ENCODE measurements at regions not wholly inside any gene's neighbourhood (a gene's known extent, or its start where the extent isn't known, plus 50 kb on each side); places are given as distances from the start of the nearest gene placed in this dataset.

GRCh38 chr9:11755951-11756350 lies 937.2 kb upstream of the TYRP1 start:
- no peak for TF ChIP-seq CTCF (IDR thresholded peaks at IDR 0.05; ENCODE audit: low read depth, low read length)
- no peaks in the 10 kb centered on the region for H3K9me3 ChIP-seq (ENCODE audit: low read depth)

GRCh38 chr9:11757408-11757807 lies 935.8 kb upstream of the TYRP1 start:
- Histone ChIP-seq H3K36me3 (no peaks in the 10 kb centered on the region), H3K4me3 (no peak overlapping the region), H3K9me3 (ENCODE audit: low read depth) (no peaks in the 10 kb centered on the region), H3K27me3 (no peaks in the 10 kb centered on the region), H3K27ac (no peak overlapping the region), H3K4me1 (ENCODE audit: low read depth) (no peaks in the 10 kb centered on the region)
- no peak for TF ChIP-seq CTCF (IDR thresholded peaks at IDR 0.05; ENCODE audit: low read depth, low read length)
- no peak for DNase-seq (ENCODE audit: low read depth in 1 of 2, low spot score in 1 of 2)

More at GRCh38 chr9:11755951-11756350, 937.2 kb upstream of the TYRP1 start:
- Histone ChIP-seq H3K4me1 (ENCODE audit: low read depth) (no peaks in the 10 kb centered on the region), H3K27ac (no peak overlapping the region), H3K36me3 (no peaks in the 10 kb centered on the region), H3K4me3 (no peak overlapping the region), H3K27me3 (no peaks in the 10 kb centered on the region)
- no peak for DNase-seq (ENCODE audit: low read depth in 1 of 2, low spot score in 1 of 2)

- Histone ChIP-seq H3K9me3 (ENCODE audit: low read depth) (no peaks in the 10 kb centered on the region), H3K27ac (no peak overlapping the region), H3K36me3 (no peaks in the 10 kb centered on the region), H3K27me3 (no peaks in the 10 kb centered on the region), H3K4me1 (ENCODE audit: low read depth) (no peaks in the 10 kb centered on the region), H3K4me3 (no peak overlapping the region)
- no peak for DNase-seq (ENCODE audit: low read depth in 1 of 2, low spot score in 1 of 2)
- no peak for TF ChIP-seq CTCF (IDR thresholded peaks at IDR 0.05; ENCODE audit: low read depth, low read length)
Observed at GRCh38 chr9:11758016-11758415, 935.2 kb upstream of the TYRP1 start.

- no peak overlapping the region for H3K27ac ChIP-seq
- no peaks in the 10 kb centered on the region for H3K4me1 ChIP-seq (ENCODE audit: low read depth)
- no peak for TF ChIP-seq CTCF (IDR thresholded peaks at IDR 0.05; ENCODE audit: low read depth, low read length)
- no peaks in the 10 kb centered on the region for H3K9me3 ChIP-seq (ENCODE audit: low read depth)
- H3K36me3 ChIP-seq, result no peaks in the 10 kb centered on the region
- no peak overlapping the region for H3K4me3 ChIP-seq
- no peak for DNase-seq (ENCODE audit: low read depth in 1 of 2, low spot score in 1 of 2)
- no peaks in the 10 kb centered on the region for H3K27me3 ChIP-seq
Observed at GRCh38 chr9:11779971-11780370, 913.2 kb upstream of the TYRP1 start.

- TF ChIP-seq CTCF (IDR thresholded peaks at IDR 0.05; ENCODE audit: low read depth, low read length), result no peak
- no peaks in the 10 kb centered on the region for H3K36me3 ChIP-seq
- no peak for DNase-seq (ENCODE audit: low read depth in 1 of 2, low spot score in 1 of 2)
- no peak overlapping the region for H3K27ac ChIP-seq
- no peaks in the 10 kb centered on the region for H3K9me3 ChIP-seq (ENCODE audit: low read depth)
- no peaks in the 10 kb centered on the region for H3K4me1 ChIP-seq (ENCODE audit: low read depth)
- H3K27me3 ChIP-seq, result no peaks in the 10 kb centered on the region
- no peak overlapping the region for H3K4me3 ChIP-seq
Observed at GRCh38 chr9:11792870-11793269, 900.3 kb upstream of the TYRP1 start.

- Histone ChIP-seq H3K4me1 (ENCODE audit: low read depth) (no peaks in the 10 kb centered on the region), H3K9me3 (ENCODE audit: low read depth) (no peaks in the 10 kb centered on the region), H3K4me3 (no peak overlapping the region), H3K36me3 (no peaks in the 10 kb centered on the region), H3K27me3 (no peaks in the 10 kb centered on the region), H3K27ac (no peak overlapping the region)
- TF ChIP-seq CTCF (IDR thresholded peaks at IDR 0.05; ENCODE audit: low read depth, low read length), result no peak
- no peak for DNase-seq (ENCODE audit: low read depth in 1 of 2, low spot score in 1 of 2)
Observed at GRCh38 chr9:11794984-11795383, 898.2 kb upstream of the TYRP1 start.
